HEK293T (cell line): ENCODE measurements at regions not wholly inside any gene's neighbourhood (a gene's known extent, or its start where the extent isn't known, plus 50 kb on each side); places are given as distances from the start of the nearest gene placed in this dataset.

Experiments used
- ARNT ChIP-seq: fragments of 450-650 bp; IDR thresholded peaks from 2 replicates; pipeline ENCODE4 v1.6.1; 2017; ENCODE audit warnings: mild to moderate bottlenecking
- BHLHE40 ChIP-seq: fragments of 450-650 bp; IDR thresholded peaks from 2 replicates; pipeline ENCODE4 v1.6.1; 2016; ENCODE audit warnings: mild to moderate bottlenecking, moderate library complexity, borderline replicate concordance
- CTBP1 ChIP-seq: fragments of 450-650 bp; IDR thresholded peaks from 2 replicates; pipeline ENCODE4 v1.6.1; 2016; ENCODE audit warnings: borderline replicate concordance
- ELF4 ChIP-seq: fragments of 450-650 bp; IDR thresholded peaks from 2 replicates; pipeline ENCODE4 v1.6.1; 2017; ENCODE audit warnings: antibody characterized with exemption
- FOXK2 ChIP-seq: fragments of 450-650 bp; IDR thresholded peaks from 2 replicates; pipeline ENCODE4 v1.6.1; 2016; ENCODE audit warnings: mild to moderate bottlenecking
- L3MBTL2 ChIP-seq: fragments of 450-650 bp; conservative IDR thresholded peaks from 2 replicates; pipeline ENCODE4 v1.6.1; 2016; ENCODE audit warnings: mild to moderate bottlenecking
- SP1 ChIP-seq: fragments of 450-650 bp; IDR thresholded peaks from 2 replicates; pipeline ENCODE4 v1.6.1; 2017
- SUZ12 ChIP-seq: fragments of 450-650 bp; IDR thresholded peaks from 2 replicates; pipeline ENCODE4 v1.6.1; 2016; ENCODE audit warnings: mild to moderate bottlenecking
- TARDBP ChIP-seq: fragments of 450-650 bp; IDR thresholded peaks from 2 replicates; pipeline ENCODE4 v1.6.1; 2016
- TF ChIP-seq, protein P1 (sequence below): fragments of 450-650 bp; IDR thresholded peaks from 2 replicates; pipeline ENCODE4 v1.6.1; 2016

DNA sequence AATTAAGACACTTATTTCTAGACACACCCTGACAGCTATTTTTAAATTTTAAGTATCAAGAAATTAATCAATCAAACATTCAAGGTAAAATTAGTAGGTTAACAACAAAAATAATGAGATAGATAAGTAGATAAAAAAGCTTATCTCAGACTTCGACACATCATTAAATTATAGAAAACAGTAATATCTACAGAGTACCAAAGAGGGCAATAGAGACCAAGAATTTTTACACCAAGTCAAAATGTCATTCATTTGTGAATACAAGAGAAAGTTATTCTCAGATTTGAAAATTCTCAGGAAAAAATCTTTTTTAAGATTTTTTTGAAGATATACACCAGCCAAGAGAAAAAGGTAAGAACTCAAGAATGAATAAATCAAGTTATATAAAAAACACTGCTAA, 445.6 kb downstream of the ACTL7B start:
- TF ChIP-seq FOXK2 (no peak), SP1 (no peak), CTBP1 (no peak), BHLHE40 (no peak), L3MBTL2 (no peak), ELF4 (no peak), ARNT (no peak), TARDBP (no peak), SUZ12 (no peak)
- TF ChIP-seq, protein P1, sequence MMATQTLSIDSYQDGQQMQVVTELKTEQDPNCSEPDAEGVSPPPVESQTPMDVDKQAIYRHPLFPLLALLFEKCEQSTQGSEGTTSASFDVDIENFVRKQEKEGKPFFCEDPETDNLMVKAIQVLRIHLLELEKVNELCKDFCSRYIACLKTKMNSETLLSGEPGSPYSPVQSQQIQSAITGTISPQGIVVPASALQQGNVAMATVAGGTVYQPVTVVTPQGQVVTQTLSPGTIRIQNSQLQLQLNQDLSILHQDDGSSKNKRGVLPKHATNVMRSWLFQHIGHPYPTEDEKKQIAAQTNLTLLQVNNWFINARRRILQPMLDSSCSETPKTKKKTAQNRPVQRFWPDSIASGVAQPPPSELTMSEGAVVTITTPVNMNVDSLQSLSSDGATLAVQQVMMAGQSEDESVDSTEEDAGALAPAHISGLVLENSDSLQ = no peak
